AML-193 (cell line): ENCODE measurements at regions not wholly inside any gene's neighbourhood (a gene's known extent, or its start where the extent isn't known, plus 50 kb on each side); places are given as distances from the start of the nearest gene placed in this dataset.
"Not testable (repeated sequence)": the region's sequence is repeated elsewhere in the genome, so short reads cannot be mapped to it uniquely, and the experiment has no call there.

Experiments used
- DNase-seq, 2 experiments: peaks; one replicate each; lab custom pipeline; 2025; lab: John Stamatoyannopoulos, UW

- DNase-seq: no peak
These were observed 612.2 kb downstream of the IQCM start for GRCh38 chr4:149203256-149204001.

DNA sequence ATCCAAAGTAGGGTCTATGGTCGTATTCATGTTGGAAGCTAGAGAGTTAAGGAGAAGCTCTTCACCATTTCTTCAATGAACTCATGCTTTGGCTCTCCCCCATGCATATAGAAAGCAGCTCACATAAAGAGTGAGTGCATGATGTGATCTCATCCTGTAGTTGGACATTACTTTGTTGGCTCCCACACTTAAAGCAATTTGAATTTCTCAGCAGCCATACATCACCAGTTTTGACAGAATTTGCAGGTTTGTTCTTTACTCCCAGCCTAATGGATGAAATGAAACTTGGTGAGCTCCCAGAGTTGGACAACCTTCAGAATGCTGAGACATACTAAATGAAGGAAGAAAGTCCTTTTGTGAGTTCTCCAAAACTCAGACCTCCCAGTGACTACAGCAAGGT is 613.5 kb downstream of the IQCM start:
- no peak for DNase-seq

DNA sequence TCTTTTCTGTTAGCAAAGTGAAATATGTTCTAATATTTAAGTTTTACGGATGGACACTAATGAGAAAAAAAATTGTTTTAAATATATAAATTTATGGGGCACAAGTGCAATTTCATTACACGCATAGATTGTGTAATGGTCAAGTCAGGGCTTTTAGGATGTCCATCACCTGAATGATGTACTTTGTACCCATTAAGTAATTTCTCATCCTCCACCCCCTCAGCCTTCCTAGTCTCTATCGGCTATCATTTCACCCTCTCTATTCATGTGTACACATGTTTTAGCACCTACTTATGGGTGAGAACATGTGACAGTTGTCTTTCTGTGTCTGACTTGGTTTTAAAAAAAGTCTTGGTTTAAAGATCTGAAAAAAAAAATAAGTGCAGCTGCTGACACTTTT is 616.0 kb downstream of the IQCM start:
- DNase-seq: no peak

- no peak for DNase-seq
These were observed 621.6 kb downstream of the IQCM start for GRCh38 chr4:149194061-149194460.

GRCh38 chr4:149187726-149188125 is 627.9 kb downstream of the IQCM start:
- no peak for DNase-seq

DNA sequence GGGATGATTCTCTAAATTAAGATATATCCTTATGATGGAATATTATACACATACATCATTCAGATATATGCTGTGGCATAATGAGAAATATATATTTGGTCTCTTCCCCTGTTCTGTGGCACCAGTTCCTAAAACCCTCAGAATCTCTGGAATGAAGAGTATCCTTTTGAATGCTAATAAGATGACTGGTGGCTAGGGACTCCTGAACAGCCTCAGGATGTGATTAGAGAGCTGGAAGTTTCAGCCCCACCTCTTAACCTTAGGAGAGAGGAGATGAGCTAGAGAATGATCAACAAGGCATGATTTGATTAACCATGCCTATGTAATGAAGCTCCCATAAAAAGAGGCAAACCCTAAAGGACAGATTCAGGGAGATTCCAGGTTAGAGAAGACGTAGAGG is 632.0 kb downstream of the IQCM start:
- DNase-seq: no peak

DNA sequence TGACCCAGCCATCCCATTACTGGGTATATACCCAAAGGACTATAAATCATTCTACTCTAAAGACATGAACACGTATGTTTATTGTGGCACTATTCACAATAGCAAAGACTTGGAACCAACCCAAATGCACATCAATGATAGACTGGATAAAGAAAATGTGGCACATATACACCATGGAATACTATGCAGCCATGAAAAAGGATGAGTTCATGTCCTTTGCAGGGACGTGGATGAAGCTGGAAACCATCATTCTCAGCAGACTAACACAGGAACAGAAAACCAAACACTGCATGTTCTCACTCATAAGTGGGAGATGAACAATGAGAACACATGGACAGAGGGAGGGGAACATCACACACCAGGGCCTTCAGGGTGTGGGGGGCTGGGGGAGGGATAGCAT is 634.2 kb downstream of the IQCM start:
- DNase-seq: not testable (repeated sequence)

GRCh38 chr4:149176039-149176438 is 639.6 kb downstream of the IQCM start:
- no peak for DNase-seq

GRCh38 chr4:149175549-149175948 is 640.1 kb downstream of the IQCM start:
- no peak for DNase-seq

- no peak for DNase-seq
These were observed 642.2 kb downstream of the IQCM start for GRCh38 chr4:149173241-149174013.

DNA sequence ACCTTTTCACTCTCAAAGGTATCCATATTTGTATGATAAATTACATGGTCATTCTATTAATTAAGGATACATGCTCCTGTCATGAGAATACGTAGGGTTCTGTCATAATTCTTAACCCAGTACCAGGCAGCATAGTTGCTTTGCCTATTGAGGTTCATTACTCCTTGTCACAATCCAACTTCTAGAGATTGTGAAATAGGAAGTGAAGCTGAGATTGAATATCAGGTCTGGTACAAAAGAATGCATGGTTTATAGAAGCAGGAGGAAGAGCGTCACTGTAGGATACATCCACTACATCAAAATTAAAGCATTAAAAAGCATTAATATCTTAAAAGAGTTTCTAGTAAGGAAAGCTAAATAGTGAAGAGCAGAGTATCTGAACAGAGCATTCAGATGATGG is 647.0 kb downstream of the IQCM start:
- DNase-seq: no peak

DNA sequence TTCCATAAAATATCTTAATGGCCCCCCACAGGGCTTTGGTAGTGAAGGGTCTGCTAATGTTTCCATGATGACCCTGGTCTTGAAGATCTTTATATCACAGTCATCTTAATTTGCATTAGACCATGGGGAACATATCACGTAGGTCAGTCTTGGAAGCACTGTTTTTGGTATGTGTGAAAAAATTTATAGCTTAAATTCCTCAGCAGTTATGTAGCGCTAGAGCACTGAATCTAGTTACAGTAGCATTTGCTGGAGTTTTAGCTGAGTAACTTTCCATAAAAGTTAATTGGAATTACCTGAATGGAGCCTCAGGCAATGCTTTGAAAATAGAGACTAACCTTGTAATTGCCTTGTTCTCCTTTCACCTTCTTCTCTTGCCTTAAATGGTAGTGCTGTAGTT is 648.8 kb downstream of the IQCM start:
- DNase-seq: no peak

DNA sequence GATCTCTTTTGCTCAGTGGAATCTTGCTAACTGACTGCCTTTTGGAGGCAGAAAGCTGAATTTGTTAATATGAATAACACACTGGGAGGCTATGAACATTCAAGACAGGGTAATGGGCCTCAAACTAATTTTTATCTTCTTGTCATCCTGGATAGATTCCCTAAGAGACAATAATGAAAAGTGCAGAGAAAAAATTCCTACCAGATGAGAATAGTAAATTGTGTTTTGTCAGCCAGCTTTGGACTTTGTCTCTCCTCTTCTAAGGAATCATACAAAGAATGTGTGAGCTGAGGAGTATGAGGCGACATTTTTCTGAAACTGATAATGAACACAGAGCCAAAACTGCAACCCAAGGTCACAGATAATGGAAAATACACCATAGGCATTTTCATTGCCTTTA is 649.3 kb downstream of the IQCM start:
- no peak for DNase-seq

DNA sequence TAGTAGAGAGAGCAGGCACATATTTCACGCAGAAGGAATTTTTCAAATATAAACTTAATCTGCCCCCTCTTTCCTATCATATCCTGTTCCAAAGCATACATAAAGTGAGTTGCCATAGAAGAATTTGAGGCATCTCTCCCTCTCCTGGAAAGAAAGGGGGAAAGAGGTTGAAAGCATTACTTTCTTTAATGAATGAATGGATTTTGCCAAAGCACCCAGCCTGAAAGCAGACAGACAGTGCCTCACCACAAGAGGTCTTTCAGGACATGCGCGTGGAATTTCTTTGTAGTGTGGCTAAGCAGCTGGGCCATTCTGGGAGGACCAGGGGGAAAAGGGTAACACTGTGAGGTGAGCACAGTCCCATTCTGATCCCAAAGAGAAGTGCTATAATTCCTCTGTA is 651.4 kb downstream of the IQCM start:
- no peak for DNase-seq

DNA sequence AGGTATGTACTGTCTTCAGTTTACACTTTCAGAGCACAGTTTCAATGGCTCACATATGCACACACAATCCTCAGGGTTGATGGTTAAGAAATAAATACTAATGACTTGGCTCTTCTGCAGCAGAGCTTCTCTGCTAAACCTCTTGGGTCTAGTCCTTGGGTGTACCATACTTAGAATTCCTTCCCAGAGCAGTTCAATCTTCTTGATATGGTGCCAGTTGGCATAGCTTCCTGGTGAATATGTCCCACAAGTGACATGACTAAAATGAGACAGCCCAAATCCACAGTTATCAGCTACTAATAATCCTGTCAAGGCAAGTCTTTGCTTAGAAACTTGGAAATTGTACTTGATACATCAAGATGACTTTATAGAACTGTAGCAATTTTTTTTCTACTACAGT is 654.4 kb downstream of the IQCM start:
- no peak for DNase-seq

- DNase-seq: no peak
These were observed 655.3 kb downstream of the IQCM start for GRCh38 chr4:149160370-149160769.

DNA sequence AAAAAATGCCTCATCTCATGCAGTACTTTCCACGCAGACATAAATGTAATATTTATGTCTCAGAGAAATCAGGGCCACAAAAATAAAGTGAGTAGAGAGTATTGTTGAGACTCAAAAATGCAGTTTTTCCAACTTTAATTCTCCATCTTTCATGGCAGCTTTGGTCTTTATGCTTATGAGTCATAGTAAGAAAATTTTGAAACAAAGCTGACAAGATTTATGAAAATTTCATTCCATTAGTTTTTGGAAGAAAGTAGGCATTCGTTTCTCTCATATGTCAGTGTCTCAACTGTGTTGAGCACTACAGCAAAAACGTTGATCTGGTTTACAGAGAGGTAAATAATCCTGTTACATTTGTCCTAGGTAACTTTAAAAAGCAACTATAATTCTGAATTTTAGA is 656.8 kb downstream of the IQCM start:
- no peak for DNase-seq

GRCh38 chr4:149145803-149146202 is 669.8 kb downstream of the IQCM start:
- no peak for DNase-seq

GRCh38 chr4:149144060-149144459 is 671.6 kb downstream of the IQCM start:
- no peak for DNase-seq

DNA sequence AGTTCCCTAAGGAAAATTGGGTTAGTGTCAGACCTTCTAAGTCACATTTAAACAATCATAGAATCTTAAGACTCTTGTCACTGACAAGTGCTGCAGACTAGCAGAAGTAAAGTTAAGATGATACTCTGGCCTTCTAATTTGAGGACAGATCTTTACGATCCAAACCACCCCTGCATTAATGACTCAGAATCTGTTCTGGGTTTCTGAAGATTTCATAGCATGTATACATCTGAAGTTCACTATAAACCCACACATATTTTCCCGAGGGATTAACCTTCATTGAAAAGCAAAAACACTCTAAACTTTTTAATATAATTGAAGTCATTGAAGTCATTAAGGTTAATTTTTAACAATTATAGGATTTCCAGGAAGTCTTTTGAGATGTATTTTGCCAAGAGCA is 674.3 kb downstream of the IQCM start:
- DNase-seq: no peak

DNA sequence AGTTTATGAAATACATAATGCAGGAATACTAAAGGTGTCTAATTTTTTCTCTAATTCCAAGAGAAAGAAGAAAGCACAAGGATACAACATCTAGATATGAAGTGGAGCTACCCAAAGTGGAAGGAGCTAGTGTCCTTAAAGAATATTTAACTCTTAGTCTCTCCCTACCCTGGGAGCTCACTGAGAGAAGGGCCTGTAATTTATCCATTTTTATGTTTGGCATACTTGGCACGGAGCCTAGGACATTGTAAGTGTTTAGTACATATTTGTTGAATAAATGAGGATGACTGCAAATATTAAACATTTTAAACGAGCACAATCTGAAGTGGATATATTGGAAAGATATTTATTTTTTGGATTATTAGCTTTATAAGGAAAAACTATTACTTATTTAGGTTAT is 674.8 kb downstream of the IQCM start:
- no peak for DNase-seq

- DNase-seq: no peak
These were observed 678.6 kb downstream of the IQCM start for GRCh38 chr4:149136951-149137620.

DNA sequence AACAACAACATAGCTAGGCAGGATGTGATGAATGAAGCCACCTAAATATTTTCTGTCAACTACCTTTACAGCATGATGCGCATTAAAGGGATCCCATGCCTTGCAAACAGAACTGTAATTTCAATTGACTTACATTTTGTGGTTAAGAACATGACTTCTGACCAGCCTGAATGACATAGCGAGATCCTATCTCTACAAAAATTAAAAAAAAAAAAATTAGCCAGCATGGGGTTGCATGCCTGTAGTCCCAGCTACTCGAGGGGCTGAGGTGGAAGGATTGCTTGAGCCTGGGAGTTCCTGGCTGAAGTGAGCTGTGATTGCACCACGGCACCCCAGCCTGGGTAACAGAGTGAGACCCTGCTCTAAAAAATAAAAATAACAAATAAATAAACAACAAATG is 680.6 kb downstream of the IQCM start:
- no peak for DNase-seq
